Activated T-cell treated with anti-CD3 and anti-CD28 coated beads, Interleukin-2, amount 50 U/mL, for 72 hours (primary cell): ENCODE measurements at regions not wholly inside any gene's neighbourhood (a gene's known extent, or its start where the extent isn't known, plus 50 kb on each side); places are given as distances from the start of the nearest gene placed in this dataset.

Source experiments
- ATAC-seq, 2 donors: fragments of 150-1000 bp; cut with Tn5 transposase; replicated peaks in 1 of 2; 2 replicates each; pipeline ENCODE4 v1.10.0; 2021; ENCODE audit warnings: moderate library complexity in 2 of 2, mild to moderate bottlenecking in 1 of 2
- DNase-seq, 2 donors: peaks; one replicate each; pipeline ENCODE4 v3.0.0; 2021 to 2022; ENCODE audit warnings: mixed read lengths in 1 of 2
- H3K27ac Mint-ChIP-seq: one replicate; pipeline ENCODE4 v1.8.0; 2022; ENCODE audit warnings: mild to moderate bottlenecking, moderate library complexity, mixed read lengths
- H3K27me3 Mint-ChIP-seq: one replicate; pipeline ENCODE4 v1.8.0; 2022; ENCODE audit warnings: low read depth, mixed read lengths
- H3K36me3 Mint-ChIP-seq, 2 donors: one replicate each; pipeline ENCODE4 v1.8.0; 2022; ENCODE audit warnings: mixed read lengths in 2 of 2, mild to moderate bottlenecking in 1 of 2; ENCODE audit not compliant: insufficient read depth in 2 of 2
- H3K4me1 Mint-ChIP-seq: one replicate; pipeline ENCODE4 v1.8.0; 2022; ENCODE audit warnings: low read depth, mixed read lengths
- H3K4me3 Mint-ChIP-seq, 2 donors: one replicate each; pipeline ENCODE4 v1.8.0; 2022; ENCODE audit warnings: mild to moderate bottlenecking in 2 of 2, mixed read lengths in 2 of 2, moderate library complexity in 2 of 2
- H3K9me3 Mint-ChIP-seq, 2 donors: one replicate each; pipeline ENCODE4 v1.8.0; 2022; ENCODE audit warnings: mixed read lengths in 2 of 2

DNA sequence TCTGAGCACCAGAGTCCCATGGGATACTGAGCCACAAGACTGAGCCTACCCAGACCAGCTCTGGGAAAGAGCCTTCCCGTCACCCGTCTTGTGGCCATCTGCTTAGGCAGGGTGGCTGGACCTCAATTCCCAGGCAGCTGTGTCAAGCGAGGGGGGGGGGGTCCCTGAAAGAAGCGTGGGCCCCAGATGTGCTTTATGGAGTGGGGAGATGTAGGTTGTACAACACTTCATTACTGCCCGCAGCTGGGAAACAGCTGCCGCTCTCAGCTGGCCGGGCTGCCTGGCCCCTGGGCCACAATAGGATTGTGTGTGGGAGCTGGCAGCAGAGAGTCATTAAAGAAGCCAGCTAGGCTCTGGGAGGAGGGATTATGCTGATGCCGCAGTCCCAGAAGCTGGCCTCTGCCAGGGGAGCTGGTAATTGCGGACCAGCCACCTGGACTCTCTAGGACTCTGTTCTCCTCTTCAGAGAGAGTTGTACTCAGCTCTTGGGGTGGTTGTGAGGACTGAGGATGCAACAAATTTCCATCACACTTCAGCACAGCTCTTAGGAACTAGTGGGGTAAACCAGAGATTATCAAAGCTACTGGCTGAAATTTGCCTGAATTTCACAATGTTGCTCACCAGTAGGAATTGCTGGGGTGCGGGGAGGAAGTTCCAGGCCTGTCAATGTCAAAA lies 145.4 kb downstream of the GADD45G start:
- H3K4me1 Mint-ChIP-seq, result peaks cover 27% of the 10 kb centered on the region
- no peaks in the 10 kb centered on the region for H3K9me3 Mint-ChIP-seq
- H3K27ac Mint-ChIP-seq, result no peak overlapping the region
- ATAC-seq, result no peak
- no peak for DNase-seq
- H3K36me3 Mint-ChIP-seq, result no peaks in the 10 kb centered on the region
- H3K4me3 Mint-ChIP-seq, result no peak overlapping the region
- H3K27me3 Mint-ChIP-seq, result no peaks in the 10 kb centered on the region

DNA sequence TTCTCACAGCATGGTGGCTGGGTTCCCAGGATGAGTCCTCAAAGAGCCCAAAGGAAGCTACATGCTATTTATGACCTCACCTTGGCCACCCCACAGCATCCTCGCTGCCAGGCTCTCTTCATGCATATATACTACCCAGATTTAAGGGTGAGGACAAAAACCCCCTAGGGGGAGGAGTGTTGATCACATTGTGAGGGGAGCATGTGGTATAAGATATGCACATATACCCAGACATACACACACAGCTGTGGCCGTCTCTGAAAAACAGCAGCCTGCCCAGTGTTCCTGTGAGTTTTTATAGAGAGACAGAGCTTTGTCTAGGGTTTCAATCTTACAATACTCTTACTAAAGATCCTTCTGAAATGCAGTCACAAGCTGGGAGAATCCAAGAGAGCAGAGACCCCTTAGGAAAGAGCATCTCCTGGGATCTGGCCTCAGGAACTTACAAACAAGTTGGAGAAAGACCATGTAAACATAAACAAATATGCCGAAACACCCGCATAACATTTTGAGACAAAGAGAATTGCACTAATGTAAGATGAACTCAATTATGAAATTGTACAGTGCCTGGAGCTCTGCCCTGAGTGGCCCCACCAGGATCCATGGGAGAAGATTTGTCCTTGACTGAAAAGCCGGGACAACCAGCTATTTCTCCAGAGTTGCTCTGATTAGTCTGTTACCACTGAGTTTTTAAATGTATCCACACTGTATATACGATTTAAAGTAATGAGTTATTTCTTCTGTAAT lies 146.4 kb downstream of the GADD45G start:
- H3K4me1 Mint-ChIP-seq, result peaks cover 20% of the 10 kb centered on the region
- H3K36me3 Mint-ChIP-seq, result no peaks in the 10 kb centered on the region
- H3K9me3 Mint-ChIP-seq, result no peaks in the 10 kb centered on the region
- ATAC-seq (no peak), DNase-seq (no peak)
- H3K27me3 Mint-ChIP-seq, result no peaks in the 10 kb centered on the region
- no peak overlapping the region for H3K4me3 Mint-ChIP-seq
- no peak overlapping the region for H3K27ac Mint-ChIP-seq

DNA sequence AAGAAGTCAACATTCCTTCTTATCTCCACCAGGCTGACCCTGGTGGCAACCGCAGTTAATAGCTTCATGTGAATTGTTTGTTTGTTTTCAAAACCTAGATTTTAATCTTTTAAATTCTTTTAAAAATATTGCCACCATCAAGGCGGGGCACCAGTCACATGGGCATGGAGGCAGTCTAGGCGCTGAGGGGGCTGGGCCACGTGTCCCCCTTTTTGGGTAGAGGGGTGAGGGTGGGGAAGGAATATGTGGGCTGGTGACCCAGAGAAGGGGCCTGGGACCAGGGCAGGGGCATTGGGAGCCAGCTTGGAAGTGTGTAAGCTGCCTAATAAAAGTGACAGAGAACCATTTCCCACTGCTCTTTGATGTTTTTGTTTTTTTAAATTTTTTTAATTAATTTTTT lies 147.3 kb downstream of the GADD45G start:
- H3K27ac Mint-ChIP-seq, result no peak overlapping the region
- H3K36me3 Mint-ChIP-seq, result no peaks in the 10 kb centered on the region
- no peak for ATAC-seq
- H3K4me1 Mint-ChIP-seq, result peaks cover 20% of the 10 kb centered on the region
- no peaks in the 10 kb centered on the region for H3K27me3 Mint-ChIP-seq
- DNase-seq, result no peak
- H3K4me3 Mint-ChIP-seq, result no peak overlapping the region
- H3K9me3 Mint-ChIP-seq, result no peaks in the 10 kb centered on the region

DNA sequence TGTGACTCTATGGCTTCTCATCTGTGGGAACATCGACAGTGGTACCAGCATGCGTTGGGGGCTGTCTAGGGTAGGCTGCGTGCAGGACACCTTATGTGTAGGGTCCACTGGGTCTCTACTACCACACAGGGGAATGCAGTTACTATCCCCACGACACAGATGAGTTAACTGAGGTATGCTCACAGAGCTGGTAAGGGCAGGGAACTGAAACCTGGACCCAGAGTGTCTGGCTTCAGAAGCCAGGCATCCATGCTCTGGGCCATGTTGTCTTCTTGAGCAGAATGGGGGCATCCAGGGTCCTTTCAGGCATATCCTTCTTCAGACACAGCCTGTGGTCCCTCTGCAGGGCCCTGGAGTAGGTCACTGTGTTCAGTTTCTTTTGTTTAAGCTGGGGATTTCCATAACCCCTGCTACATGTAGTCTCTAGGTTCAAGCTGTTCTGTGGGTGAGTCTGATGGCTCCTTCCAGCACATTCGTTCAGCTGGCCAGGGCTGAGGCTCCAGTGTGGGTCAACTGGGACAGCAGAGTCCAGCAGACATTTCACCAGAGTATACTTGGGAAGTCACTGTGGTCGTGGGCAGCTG lies 148.8 kb downstream of the GADD45G start:
- DNase-seq (no peak), ATAC-seq (no peak)
- Mint-ChIP-seq H3K36me3 (no peaks in the 10 kb centered on the region), H3K4me1 (peaks cover 7% of the 10 kb centered on the region), H3K27me3 (no peaks in the 10 kb centered on the region), H3K27ac (no peak overlapping the region), H3K4me3 (no peak overlapping the region), H3K9me3 (no peaks in the 10 kb centered on the region)

DNA sequence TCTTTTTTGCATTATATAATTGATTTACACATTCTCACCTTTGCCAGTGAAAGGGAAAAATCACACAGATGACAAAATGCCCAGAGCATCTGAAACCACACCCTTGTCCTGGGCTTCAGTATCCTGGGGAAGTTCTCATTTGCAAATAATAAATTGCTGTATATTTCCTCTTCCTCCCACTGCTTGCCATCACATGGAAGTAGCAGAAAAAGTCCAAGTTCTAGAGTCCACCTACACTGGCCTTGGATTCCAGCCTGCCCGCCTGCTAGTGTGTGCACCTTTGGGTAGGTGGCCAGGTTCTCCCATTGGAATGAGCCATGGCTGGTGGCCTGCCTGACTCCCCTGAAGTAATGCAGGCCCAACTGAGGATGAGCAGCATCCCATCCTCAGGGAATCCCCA lies 149.4 kb downstream of the GADD45G start:
- DNase-seq, result no peak
- H3K27ac Mint-ChIP-seq, result no peak overlapping the region
- H3K4me1 Mint-ChIP-seq, result peaks cover 6% of the 10 kb centered on the region
- no peaks in the 10 kb centered on the region for H3K36me3 Mint-ChIP-seq
- H3K9me3 Mint-ChIP-seq, result no peaks in the 10 kb centered on the region
- no peak overlapping the region for H3K4me3 Mint-ChIP-seq
- ATAC-seq, result no peak
- no peaks in the 10 kb centered on the region for H3K27me3 Mint-ChIP-seq

DNA sequence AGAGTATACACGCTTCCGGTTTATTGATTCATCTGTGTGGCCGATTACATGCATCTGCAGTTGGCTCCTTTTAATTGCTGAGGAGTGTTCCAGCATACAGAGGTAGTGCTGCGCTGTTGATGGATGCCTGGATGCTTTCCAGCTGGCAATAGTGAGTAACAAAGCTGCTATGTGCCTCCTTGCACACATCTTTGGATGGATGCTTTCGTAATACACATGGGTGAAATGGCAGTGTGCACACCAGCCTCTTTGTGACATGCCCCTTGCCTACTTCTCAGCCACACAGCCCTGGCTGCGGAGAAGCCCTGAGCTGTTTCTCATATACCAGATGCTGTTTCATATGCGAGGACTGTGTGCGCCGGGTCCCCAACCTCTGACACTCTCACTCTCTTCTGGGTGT lies 151.0 kb downstream of the GADD45G start:
- no peaks in the 10 kb centered on the region for H3K36me3 Mint-ChIP-seq
- peaks cover 6% of the 10 kb centered on the region for H3K4me1 Mint-ChIP-seq
- H3K9me3 Mint-ChIP-seq, result no peaks in the 10 kb centered on the region
- ATAC-seq (no peak), DNase-seq (no peak)
- no peak overlapping the region for H3K4me3 Mint-ChIP-seq
- H3K27me3 Mint-ChIP-seq, result no peaks in the 10 kb centered on the region
- no peak overlapping the region for H3K27ac Mint-ChIP-seq

DNA sequence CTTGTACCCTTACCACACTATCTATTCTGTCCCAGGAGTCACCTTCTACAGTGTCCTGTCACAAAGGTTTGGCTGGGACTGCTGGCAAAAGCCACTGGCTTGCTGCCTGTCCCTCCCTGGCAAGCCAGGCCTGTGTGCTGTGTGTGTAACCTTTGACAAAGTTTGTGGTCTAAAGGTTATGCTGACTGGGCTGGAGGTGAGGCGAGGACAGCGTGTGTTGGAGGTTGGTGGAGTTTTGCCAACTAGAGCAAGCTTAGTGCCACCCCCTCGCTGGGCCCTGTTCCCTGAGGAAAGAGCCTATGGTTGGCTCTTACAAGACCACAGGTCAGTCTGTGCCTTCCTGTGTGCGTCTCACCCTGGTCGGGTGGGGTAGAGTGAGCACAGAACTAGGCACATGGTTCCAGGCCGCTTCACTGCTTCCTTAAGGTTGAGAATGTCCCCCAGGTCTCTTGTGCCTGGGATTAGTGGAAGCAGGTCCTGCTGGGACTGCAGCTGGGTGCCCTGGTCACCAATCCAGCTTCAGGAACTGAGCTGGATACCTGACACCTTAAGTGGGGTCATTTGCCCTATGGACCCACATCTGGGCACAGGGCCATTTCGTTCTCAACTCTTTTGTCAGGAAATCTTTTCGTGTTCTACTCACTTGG lies 152.2 kb downstream of the GADD45G start:
- H3K27ac Mint-ChIP-seq, result no peak overlapping the region
- DNase-seq (no peak), ATAC-seq (no peak)
- H3K4me1 Mint-ChIP-seq, result peaks cover 6% of the 10 kb centered on the region
- no peaks in the 10 kb centered on the region for H3K36me3 Mint-ChIP-seq
- H3K27me3 Mint-ChIP-seq, result no peaks in the 10 kb centered on the region
- no peak overlapping the region for H3K4me3 Mint-ChIP-seq
- no peaks in the 10 kb centered on the region for H3K9me3 Mint-ChIP-seq

DNA sequence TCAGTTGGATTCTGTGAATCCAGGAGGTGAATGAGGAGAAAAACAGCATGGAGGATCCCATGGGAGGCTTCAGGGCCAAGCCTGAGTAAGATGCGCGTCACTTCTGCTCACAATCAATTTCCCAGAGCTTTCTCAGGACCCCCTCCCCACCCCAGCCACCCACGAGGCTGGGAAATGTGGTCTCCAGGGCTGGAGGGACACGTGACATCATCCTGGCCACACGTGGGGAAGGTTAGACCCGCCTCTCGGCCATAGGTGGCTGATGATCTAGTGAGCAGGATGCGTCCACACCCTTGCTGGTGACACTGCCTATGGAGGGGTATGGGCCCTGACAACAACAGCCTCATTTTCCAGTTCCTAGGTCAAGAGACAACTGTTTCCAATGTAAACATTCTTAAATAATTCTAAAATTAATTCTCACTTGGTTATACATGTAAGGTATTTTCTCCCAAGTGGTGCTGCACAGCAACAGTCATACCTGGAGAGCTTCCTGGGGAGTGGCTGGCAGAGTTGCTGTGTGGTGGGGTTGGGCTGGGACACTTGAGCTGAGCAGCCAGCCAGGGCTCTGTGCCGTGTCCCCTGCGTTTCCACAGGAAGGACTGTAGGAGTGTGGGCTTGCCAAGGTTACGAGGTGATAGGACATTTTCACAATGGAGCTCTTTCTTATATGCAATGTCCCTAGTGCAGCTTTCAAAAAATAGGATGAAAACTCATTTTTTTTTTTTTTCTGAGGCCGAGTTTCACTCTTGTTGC lies 153.1 kb downstream of the GADD45G start:
- Mint-ChIP-seq H3K4me3 (no peak overlapping the region), H3K9me3 (no peaks in the 10 kb centered on the region)

DNA sequence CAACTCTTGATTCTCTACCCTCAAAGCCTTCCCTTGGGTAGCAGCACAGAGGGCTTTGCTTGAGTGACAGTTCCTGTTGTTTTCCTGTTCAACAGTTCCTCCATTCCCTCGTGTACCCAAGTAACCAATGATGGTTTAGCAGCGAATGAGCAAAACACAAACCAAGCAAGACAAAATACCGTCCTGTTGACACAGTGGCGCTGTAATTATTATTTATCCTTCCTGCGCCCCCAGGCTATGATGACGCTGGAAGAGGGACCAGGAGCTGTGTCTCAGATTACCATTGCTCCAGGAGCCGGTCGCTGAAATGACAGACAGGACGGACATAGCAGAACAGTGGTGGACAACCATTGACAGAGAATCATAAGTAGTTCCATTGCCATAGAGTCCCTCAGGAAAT lies 154.8 kb downstream of the GADD45G start:
- no peak for DNase-seq
- H3K27ac Mint-ChIP-seq, result no peak overlapping the region
- no peaks in the 10 kb centered on the region for H3K27me3 Mint-ChIP-seq
- peaks cover 5% of the 10 kb centered on the region for H3K4me1 Mint-ChIP-seq
- H3K4me3 Mint-ChIP-seq, result no peak overlapping the region
- ATAC-seq, result no peak
- H3K9me3 Mint-ChIP-seq, result no peaks in the 10 kb centered on the region
- no peaks in the 10 kb centered on the region for H3K36me3 Mint-ChIP-seq

More for the DNA sequence above, 153.1 kb downstream of the GADD45G start:
- Mint-ChIP-seq H3K36me3 (no peaks in the 10 kb centered on the region), H3K27ac (no peak overlapping the region), H3K4me1 (peaks cover 6% of the 10 kb centered on the region), H3K27me3 (no peaks in the 10 kb centered on the region)
- ATAC-seq (no peak), DNase-seq (no peak)

DNA sequence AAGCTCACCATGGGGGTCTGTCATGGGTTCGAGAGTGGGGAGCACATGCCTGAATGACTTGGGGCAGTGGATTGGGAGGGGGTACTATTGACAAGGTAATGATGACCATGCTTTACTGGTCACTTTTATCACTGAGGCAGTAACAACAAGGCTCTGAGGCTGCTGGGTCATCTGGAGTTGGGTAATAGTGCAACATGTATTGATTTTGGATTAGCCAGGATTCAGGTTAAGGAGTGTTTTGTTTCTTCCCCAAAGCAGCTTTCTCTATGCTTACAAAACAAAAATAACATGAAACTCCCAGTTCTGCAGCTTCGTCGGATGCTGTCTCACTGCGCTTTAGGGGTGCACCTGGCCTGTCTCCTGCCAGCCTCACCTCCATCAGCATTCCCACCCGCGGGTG lies 155.3 kb downstream of the GADD45G start:
- Mint-ChIP-seq H3K9me3 (no peaks in the 10 kb centered on the region), H3K27ac (no peak overlapping the region), H3K36me3 (no peaks in the 10 kb centered on the region), H3K4me1 (peaks cover 5% of the 10 kb centered on the region), H3K27me3 (no peaks in the 10 kb centered on the region), H3K4me3 (no peak overlapping the region)
- ATAC-seq (no peak), DNase-seq (no peak)

DNA sequence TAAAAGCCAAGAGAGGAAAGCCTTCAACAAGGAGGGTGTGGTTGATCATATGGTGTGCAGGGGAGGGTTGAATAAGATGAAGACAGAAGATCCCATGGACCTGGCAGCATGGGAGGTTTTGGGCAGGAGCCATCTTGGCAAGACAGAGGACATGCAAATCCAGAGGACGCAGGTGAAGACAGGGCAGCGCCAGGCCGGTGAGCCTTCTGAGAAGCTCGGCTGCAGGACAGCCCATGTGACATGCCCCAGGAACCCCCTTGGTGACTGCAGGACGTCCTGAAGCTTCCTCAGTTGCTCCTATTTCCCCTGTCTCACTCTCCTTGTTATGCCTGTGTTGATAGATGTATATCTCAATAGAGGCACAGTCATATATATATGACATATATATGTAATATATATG lies 159.4 kb downstream of the GADD45G start:
- no peaks in the 10 kb centered on the region for H3K36me3 Mint-ChIP-seq
- H3K4me3 Mint-ChIP-seq, result no peak overlapping the region
- DNase-seq (no peak), ATAC-seq (no peak)
- H3K9me3 Mint-ChIP-seq, result peaks cover 0 to 2% of the 10 kb centered on the region in 2 donors
- H3K27me3 Mint-ChIP-seq, result no peaks in the 10 kb centered on the region
- no peak overlapping the region for H3K27ac Mint-ChIP-seq
- H3K4me1 Mint-ChIP-seq, result peaks cover 8% of the 10 kb centered on the region

DNA sequence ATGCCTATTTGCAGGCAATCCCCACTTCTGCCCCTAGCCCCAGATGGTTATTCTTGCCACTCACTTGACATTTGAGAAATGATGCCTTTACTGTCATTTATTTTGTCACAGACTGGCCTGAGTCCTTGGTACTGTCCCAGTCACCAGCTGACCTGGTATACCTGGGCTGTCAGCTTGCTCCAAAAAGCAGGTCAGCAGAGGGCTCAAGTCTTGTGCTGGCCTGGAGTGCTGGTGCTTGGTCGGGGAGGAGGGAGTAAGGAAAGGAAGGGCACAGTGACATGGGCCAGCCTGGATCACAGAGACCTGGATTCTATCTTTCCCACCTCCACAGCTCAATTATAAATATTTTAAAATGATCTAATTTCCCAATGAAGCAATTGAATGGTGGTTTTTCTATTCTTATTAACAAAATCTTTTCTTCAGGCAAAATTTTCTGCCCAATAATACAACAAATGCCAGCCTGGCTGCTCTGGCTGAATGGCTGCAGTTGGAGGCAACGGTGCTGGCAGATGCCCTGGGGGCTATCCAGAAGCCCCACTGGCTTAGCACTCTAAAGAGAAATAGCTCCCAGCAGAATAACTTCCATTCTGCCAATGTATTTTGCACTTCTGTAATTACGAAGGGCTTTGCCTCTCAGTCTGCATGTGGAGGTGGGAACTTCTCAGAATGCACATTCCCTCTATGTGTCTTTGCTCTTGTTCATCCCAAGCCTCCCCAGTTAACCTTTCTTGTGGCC lies 160.6 kb downstream of the GADD45G start:
- DNase-seq (no peak), ATAC-seq (no peak)
- H3K36me3 Mint-ChIP-seq, result no peaks in the 10 kb centered on the region
- H3K4me1 Mint-ChIP-seq, result peaks cover 8% of the 10 kb centered on the region
- no peaks in the 10 kb centered on the region for H3K27me3 Mint-ChIP-seq
- no peak overlapping the region for H3K4me3 Mint-ChIP-seq
- peaks cover 0 to 2% of the 10 kb centered on the region in 2 donors for H3K9me3 Mint-ChIP-seq
- no peak overlapping the region for H3K27ac Mint-ChIP-seq
